ENCODE measurements at regions not wholly inside any gene's neighbourhood (a gene's known extent, or its start where the extent isn't known, plus 50 kb on each side); places are given as distances from the start of the nearest gene placed in this dataset.

DNA sequence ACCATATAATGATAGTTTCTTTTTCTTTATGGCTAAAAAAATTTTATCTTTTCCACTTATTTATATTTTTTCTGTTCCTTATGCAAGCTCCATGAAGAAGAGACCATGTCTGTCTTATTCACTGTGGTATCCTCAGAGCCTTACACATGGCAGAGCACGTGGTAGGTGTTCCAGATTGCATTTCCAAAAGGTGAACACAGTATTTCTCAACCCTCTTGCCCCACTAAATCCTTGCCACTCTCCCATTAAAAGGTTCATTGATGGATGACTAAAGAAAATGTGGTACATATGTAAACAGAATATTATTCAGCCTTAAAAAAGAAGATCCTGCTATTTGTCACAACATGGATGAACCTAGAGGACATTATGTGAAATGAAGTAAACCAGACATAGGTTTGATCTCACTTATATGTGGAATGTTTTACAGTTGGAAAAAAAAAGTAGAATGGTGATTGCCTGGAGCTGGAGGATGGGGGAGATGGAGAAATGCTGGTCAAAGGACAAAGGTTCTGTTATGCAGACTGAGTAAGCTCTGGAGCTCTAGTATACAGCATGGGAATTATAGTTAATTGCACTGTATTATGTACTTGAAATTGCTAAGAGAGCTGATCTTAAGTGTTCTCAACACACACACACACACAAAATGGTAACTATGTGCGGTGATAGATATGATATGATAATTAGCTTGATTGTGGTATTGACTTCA lies 266.7 kb downstream of the CNTN3 start:
- no peak for TF ChIP-seq POLR2A (IDR thresholded peaks at IDR 0.05)
- TF ChIP-seq, protein P1, sequence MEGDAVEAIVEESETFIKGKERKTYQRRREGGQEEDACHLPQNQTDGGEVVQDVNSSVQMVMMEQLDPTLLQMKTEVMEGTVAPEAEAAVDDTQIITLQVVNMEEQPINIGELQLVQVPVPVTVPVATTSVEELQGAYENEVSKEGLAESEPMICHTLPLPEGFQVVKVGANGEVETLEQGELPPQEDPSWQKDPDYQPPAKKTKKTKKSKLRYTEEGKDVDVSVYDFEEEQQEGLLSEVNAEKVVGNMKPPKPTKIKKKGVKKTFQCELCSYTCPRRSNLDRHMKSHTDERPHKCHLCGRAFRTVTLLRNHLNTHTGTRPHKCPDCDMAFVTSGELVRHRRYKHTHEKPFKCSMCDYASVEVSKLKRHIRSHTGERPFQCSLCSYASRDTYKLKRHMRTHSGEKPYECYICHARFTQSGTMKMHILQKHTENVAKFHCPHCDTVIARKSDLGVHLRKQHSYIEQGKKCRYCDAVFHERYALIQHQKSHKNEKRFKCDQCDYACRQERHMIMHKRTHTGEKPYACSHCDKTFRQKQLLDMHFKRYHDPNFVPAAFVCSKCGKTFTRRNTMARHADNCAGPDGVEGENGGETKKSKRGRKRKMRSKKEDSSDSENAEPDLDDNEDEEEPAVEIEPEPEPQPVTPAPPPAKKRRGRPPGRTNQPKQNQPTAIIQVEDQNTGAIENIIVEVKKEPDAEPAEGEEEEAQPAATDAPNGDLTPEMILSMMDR (IDR thresholded peaks at IDR 0.05) = no peak
- no peak for TF ChIP-seq EP300 (IDR thresholded peaks at IDR 0.05)

Measured in upper lobe of left lung (tissue), 4 donors.